ENCODE measurements at regions not wholly inside any gene's neighbourhood (a gene's known extent, or its start where the extent isn't known, plus 50 kb on each side); places are given as distances from the start of the nearest gene placed in this dataset.
A peak's percentile ranks its signal among the peaks of the same experiment; 100 is the strongest.

DNA sequence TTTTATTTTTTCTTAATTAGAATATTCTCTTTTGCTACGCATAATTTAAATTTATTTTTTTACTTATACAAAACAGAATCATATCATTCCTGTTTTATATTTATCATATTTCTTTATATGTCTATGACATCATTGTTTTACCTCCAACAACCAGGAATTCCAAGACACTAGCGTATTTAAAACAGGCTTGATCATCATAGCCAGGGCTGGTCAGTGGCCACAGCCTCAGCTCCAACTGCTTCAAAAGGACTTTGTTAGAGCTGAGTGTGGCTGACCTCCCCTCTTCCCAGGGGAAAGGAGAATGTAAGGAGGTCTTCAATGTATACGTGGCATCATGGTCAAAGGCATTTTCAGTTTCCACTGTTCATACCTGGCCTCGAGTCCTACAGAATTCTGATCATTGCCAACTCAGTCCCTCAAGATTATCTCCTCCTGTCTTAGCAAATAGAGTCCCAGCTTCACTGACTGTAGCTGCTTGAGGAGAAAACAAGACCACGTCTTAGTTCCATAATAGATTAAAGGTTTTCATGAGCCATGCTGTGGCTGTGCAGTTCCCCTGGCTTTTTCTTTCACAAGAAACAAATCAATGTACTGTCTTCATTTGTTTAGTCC, 444.0 kb downstream of the PTPRC start:
- Histone ChIP-seq H3K4me3 (replicated peaks; ENCODE audit: insufficient read depth, low read length) (no peak overlapping the region), H3K27me3 (ENCODE audit: insufficient read depth, poor library complexity, severe bottlenecking) (no peaks in the 10 kb centered on the region), H3K27ac (replicated peaks) (no peak overlapping the region)
- TF ChIP-seq, protein P1, sequence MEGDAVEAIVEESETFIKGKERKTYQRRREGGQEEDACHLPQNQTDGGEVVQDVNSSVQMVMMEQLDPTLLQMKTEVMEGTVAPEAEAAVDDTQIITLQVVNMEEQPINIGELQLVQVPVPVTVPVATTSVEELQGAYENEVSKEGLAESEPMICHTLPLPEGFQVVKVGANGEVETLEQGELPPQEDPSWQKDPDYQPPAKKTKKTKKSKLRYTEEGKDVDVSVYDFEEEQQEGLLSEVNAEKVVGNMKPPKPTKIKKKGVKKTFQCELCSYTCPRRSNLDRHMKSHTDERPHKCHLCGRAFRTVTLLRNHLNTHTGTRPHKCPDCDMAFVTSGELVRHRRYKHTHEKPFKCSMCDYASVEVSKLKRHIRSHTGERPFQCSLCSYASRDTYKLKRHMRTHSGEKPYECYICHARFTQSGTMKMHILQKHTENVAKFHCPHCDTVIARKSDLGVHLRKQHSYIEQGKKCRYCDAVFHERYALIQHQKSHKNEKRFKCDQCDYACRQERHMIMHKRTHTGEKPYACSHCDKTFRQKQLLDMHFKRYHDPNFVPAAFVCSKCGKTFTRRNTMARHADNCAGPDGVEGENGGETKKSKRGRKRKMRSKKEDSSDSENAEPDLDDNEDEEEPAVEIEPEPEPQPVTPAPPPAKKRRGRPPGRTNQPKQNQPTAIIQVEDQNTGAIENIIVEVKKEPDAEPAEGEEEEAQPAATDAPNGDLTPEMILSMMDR (IDR thresholded peaks at IDR 0.05; ENCODE audit: insufficient read depth, low read length), result no peak
- TF ChIP-seq, protein P2, sequence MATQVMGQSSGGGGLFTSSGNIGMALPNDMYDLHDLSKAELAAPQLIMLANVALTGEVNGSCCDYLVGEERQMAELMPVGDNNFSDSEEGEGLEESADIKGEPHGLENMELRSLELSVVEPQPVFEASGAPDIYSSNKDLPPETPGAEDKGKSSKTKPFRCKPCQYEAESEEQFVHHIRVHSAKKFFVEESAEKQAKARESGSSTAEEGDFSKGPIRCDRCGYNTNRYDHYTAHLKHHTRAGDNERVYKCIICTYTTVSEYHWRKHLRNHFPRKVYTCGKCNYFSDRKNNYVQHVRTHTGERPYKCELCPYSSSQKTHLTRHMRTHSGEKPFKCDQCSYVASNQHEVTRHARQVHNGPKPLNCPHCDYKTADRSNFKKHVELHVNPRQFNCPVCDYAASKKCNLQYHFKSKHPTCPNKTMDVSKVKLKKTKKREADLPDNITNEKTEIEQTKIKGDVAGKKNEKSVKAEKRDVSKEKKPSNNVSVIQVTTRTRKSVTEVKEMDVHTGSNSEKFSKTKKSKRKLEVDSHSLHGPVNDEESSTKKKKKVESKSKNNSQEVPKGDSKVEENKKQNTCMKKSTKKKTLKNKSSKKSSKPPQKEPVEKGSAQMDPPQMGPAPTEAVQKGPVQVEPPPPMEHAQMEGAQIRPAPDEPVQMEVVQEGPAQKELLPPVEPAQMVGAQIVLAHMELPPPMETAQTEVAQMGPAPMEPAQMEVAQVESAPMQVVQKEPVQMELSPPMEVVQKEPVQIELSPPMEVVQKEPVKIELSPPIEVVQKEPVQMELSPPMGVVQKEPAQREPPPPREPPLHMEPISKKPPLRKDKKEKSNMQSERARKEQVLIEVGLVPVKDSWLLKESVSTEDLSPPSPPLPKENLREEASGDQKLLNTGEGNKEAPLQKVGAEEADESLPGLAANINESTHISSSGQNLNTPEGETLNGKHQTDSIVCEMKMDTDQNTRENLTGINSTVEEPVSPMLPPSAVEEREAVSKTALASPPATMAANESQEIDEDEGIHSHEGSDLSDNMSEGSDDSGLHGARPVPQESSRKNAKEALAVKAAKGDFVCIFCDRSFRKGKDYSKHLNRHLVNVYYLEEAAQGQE (IDR thresholded peaks at IDR 0.05; ENCODE audit: insufficient replicate concordance, low read depth), result no peak
- no peak for TF ChIP-seq POLR2AphosphoS5 (IDR thresholded peaks at IDR 0.05; ENCODE audit: low read depth)
- no peak for TF ChIP-seq GABPA (IDR thresholded peaks at IDR 0.05; ENCODE audit: low read depth)
- no peak for TF ChIP-seq SPI1 (IDR thresholded peaks at IDR 0.05; ENCODE audit: borderline replicate concordance, low read depth)
- DNase-seq (ENCODE audit: low read depth in 1 of 2, low spot score in 1 of 2), result no peak

DNA sequence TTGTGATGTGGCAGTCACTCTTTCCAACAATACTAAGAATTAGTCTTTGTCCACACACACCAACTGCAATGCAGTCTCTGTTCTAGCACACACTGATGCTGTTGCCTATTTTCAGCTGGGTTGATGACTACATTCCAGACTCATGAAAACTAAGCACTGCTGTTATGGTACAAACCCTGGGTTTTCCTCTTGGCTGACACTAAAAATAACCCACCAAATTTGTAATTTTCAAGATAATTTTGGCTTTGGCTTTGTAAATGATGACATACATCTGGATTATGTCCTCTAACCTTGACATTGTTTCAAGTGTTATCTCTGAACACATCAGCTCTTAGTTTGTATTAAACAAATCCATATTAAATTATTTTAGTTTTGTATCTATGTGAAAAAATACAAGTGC, 444.8 kb downstream of the PTPRC start:
- no peak overlapping the region for H3K4me3 ChIP-seq (replicated peaks; ENCODE audit: insufficient read depth, low read length)
- TF ChIP-seq POLR2AphosphoS5 (IDR thresholded peaks at IDR 0.05; ENCODE audit: low read depth), result no peak
- TF ChIP-seq SPI1 (IDR thresholded peaks at IDR 0.05; ENCODE audit: borderline replicate concordance, low read depth), result no peak
- TF ChIP-seq GABPA (IDR thresholded peaks at IDR 0.05; ENCODE audit: low read depth), result no peak
- TF ChIP-seq, protein P1 (IDR thresholded peaks at IDR 0.05; ENCODE audit: insufficient read depth, low read length), result no peak
- TF ChIP-seq, protein P2 (IDR thresholded peaks at IDR 0.05; ENCODE audit: insufficient replicate concordance, low read depth), result no peak
- no peak for DNase-seq (ENCODE audit: low read depth in 1 of 2, low spot score in 1 of 2)
- H3K27ac ChIP-seq (replicated peaks), result no peak overlapping the region; the same call in 1 of the 2 replicates
- no peaks in the 10 kb centered on the region for H3K27me3 ChIP-seq (ENCODE audit: insufficient read depth, poor library complexity, severe bottlenecking)

DNA sequence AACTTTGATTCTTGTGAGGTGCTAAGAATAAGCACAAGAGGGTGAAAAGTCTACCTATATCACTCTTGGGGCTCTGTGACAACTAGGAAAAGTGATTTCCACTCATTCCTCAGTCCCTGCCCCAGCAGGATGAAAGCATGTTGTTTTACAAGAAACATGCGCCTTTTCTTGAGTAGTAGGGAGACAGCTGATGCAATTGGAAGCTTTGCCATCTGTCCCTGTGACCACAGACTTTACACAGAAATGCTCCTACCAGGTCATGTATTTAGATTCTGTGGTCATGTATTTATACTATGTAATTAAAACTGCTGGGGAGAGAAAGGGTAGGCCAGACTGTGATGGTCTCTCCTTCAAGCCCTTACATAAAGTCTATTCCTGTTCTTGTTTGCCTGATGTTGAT, 445.5 kb downstream of the PTPRC start:
- H3K27me3 ChIP-seq (ENCODE audit: insufficient read depth, poor library complexity, severe bottlenecking), result no peaks in the 10 kb centered on the region
- H3K4me3 ChIP-seq (replicated peaks; ENCODE audit: insufficient read depth, low read length), result no peak overlapping the region
- TF ChIP-seq, protein P2 (IDR thresholded peaks at IDR 0.05; ENCODE audit: insufficient replicate concordance, low read depth), result no peak
- TF ChIP-seq SPI1 (IDR thresholded peaks at IDR 0.05; ENCODE audit: borderline replicate concordance, low read depth), result no peak
- TF ChIP-seq POLR2AphosphoS5 (IDR thresholded peaks at IDR 0.05; ENCODE audit: low read depth), result peak; percentile 69; the same call in 1 of the 2 replicates
- H3K27ac ChIP-seq (replicated peaks), result peak overlapping the region; percentile 32
- peak; percentile 29 to 51 for DNase-seq (ENCODE audit: low read depth in 1 of 2, low spot score in 1 of 2)

Measured in HL-60 (cell line).